ENCODE measurements at regions not wholly inside any gene's neighbourhood (a gene's known extent, or its start where the extent isn't known, plus 50 kb on each side); places are given as distances from the start of the nearest gene placed in this dataset.

DNA sequence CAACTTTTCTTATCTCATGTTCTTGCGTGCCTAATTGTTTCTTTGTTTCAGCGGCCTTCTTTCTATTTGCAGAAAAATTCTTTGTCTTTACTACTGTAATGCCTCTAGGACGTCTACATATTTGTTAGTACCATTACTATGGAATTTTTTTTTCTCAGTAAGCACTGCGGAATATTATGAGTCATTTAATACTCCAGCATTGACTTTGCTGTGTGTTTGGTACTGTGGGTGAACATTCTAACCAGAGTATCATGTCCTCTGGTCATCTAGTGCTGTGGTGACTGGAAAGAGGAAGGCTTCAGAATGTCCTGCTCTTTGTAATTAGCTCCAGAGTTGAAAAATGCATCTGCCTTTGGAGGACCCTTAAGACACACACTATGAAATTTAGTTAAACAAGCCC, 58.5 kb upstream of the FERD3L start:
- Histone ChIP-seq H4K91ac (ENCODE audit: insufficient read depth, low read depth, low read length) (no peak overlapping the region), H3K79me1 (ENCODE audit: low read depth in 1 of 2, low read length in 2 of 2) (no peaks in the 10 kb centered on the region), H3K18ac (ENCODE audit: low read depth, low read length) (no peak overlapping the region), H2AK5ac (ENCODE audit: low read depth, low read length) (no peak overlapping the region), H3K56ac (ENCODE audit: extremely low read depth, insufficient read depth, low read length) (no peak overlapping the region), H4K5ac (ENCODE audit: low read depth, low read length) (no peak overlapping the region), H3K27ac (ENCODE audit: insufficient read depth, low read length) (no peak overlapping the region), H2AK9ac (replicated peaks; ENCODE audit: low read depth, low read length, poor library complexity) (no peak overlapping the region), H2BK20ac (ENCODE audit: low read depth, low read length) (no peak overlapping the region), H4K20me1 (ENCODE audit: insufficient read depth, low read length) (no peaks in the 10 kb centered on the region), H2AFZ (replicated peaks; ENCODE audit: low read length, poor library complexity) (no peak overlapping the region), H3K4ac (ENCODE audit: low read depth, low read length) (no peak overlapping the region), H2BK5ac (ENCODE audit: low read depth, low read length, poor library complexity, severe bottlenecking) (no peak overlapping the region), H3K36me3 (ENCODE audit: control insufficient read depth, insufficient read depth, low read length) (no peaks in the 10 kb centered on the region), H3K4me3 (ENCODE audit: insufficient read depth, low read depth, low read length) (no peak overlapping the region), H4K8ac (ENCODE audit: low read depth in 2 of 2, low read length in 2 of 2) (no peak overlapping the region), H3K14ac (replicated peaks; ENCODE audit: low read depth, low read length) (no peak overlapping the region), H3K9me3 (ENCODE audit: control insufficient read depth, insufficient read depth, low read length) (no peaks in the 10 kb centered on the region), H3K9ac (ENCODE audit: low read depth, low read length) (no peak overlapping the region), H3K4me1 (ENCODE audit: control insufficient read depth, insufficient read depth, low read length) (no peaks in the 10 kb centered on the region), H3K27me3 (ENCODE audit: control insufficient read depth, insufficient read depth, low read length) (no peaks in the 10 kb centered on the region), H2BK15ac (ENCODE audit: low read depth, low read length) (no peak overlapping the region), H2BK120ac (ENCODE audit: low read depth, low read length) (no peak overlapping the region), H3K9me1 (ENCODE audit: insufficient read depth, low read length) (no peaks in the 10 kb centered on the region), H3K23ac (ENCODE audit: low read depth, low read length) (no peak overlapping the region), H3K4me2 (ENCODE audit: low read depth, low read length) (no peak overlapping the region)
- DNase-seq = peak; percentile 18
- dilution Hi-C loops (cut with HindIII; ENCODE audit: low sequenced_read_pairs, unreplicated experiment) = no loop called here
- 0 out of 2 replicates have a peak, but pooled peaks have one; percentile 27 for ATAC-seq (ENCODE audit: low read depth)
- CTCF ChIA-PET = no interaction called here
- no CpG with 5 or more reads among the region's 4 CpGs for WGBS, 2 experiments (ENCODE audit: extremely low coverage in 2 of 2, insufficient read length in 1 of 2)
- POLR2A ChIA-PET (ENCODE audit: unreplicated experiment) = no interaction called here
- no TSS peak for BruUV-seq (replicated peaks)
- TF ChIP-seq, protein P1, sequence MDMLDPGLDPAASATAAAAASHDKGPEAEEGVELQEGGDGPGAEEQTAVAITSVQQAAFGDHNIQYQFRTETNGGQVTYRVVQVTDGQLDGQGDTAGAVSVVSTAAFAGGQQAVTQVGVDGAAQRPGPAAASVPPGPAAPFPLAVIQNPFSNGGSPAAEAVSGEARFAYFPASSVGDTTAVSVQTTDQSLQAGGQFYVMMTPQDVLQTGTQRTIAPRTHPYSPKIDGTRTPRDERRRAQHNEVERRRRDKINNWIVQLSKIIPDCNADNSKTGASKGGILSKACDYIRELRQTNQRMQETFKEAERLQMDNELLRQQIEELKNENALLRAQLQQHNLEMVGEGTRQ (IDR thresholded peaks at IDR 0.05; ENCODE audit: low read depth, low read length) = no peak
- TF ChIP-seq CHD1 (IDR thresholded peaks at IDR 0.05; ENCODE audit: low read depth, low read length) (no peak), FOS (IDR thresholded peaks at IDR 0.05; ENCODE audit: low read depth, low read length) (no peak), MAZ (IDR thresholded peaks at IDR 0.05; ENCODE audit: borderline replicate concordance, low read depth, low read length) (no peak), MXI1 (IDR thresholded peaks at IDR 0.05; ENCODE audit: borderline replicate concordance, low read depth, low read length) (no peak), POLR2A (IDR thresholded peaks at IDR 0.05; ENCODE audit: low read depth, low read length) (no peak), RAD21 (IDR thresholded peaks at IDR 0.05; ENCODE audit: low read length) (no peak), BHLHE40 (IDR thresholded peaks at IDR 0.05; ENCODE audit: low read depth, low read length) (no peak), MAFK (IDR thresholded peaks at IDR 0.05; ENCODE audit: low read depth, low read length) (no peak), RFX5 (IDR thresholded peaks at IDR 0.05; ENCODE audit: low read depth, low read length) (no peak), SMC3 (IDR thresholded peaks at IDR 0.05; ENCODE audit: low read depth, low read length) (no peak)
- TF ChIP-seq, protein P2, sequence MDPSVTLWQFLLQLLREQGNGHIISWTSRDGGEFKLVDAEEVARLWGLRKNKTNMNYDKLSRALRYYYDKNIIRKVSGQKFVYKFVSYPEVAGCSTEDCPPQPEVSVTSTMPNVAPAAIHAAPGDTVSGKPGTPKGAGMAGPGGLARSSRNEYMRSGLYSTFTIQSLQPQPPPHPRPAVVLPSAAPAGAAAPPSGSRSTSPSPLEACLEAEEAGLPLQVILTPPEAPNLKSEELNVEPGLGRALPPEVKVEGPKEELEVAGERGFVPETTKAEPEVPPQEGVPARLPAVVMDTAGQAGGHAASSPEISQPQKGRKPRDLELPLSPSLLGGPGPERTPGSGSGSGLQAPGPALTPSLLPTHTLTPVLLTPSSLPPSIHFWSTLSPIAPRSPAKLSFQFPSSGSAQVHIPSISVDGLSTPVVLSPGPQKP (IDR thresholded peaks at IDR 0.05; ENCODE audit: borderline replicate concordance, low read depth, low read length) = no peak
- TF ChIP-seq, protein P3, sequence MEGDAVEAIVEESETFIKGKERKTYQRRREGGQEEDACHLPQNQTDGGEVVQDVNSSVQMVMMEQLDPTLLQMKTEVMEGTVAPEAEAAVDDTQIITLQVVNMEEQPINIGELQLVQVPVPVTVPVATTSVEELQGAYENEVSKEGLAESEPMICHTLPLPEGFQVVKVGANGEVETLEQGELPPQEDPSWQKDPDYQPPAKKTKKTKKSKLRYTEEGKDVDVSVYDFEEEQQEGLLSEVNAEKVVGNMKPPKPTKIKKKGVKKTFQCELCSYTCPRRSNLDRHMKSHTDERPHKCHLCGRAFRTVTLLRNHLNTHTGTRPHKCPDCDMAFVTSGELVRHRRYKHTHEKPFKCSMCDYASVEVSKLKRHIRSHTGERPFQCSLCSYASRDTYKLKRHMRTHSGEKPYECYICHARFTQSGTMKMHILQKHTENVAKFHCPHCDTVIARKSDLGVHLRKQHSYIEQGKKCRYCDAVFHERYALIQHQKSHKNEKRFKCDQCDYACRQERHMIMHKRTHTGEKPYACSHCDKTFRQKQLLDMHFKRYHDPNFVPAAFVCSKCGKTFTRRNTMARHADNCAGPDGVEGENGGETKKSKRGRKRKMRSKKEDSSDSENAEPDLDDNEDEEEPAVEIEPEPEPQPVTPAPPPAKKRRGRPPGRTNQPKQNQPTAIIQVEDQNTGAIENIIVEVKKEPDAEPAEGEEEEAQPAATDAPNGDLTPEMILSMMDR (conservative IDR thresholded peaks at IDR 0.05; ENCODE audit: low read depth, low read length) = no peak
- in situ Hi-C loops (cut with MboI; ENCODE audit: low sequenced_read_pairs) = no loop called here
- intact Hi-C loops (cut with micrococcal nuclease) = no loop called here
